IMR-90 (cell line): ENCODE measurements at regions not wholly inside any gene's neighbourhood (a gene's known extent, or its start where the extent isn't known, plus 50 kb on each side); places are given as distances from the start of the nearest gene placed in this dataset.
A peak's percentile ranks its signal among the peaks of the same experiment; 100 is the strongest.

Experiments used
- ATAC-seq: fragments of 200-7000 bp; cut with Tn5 transposase; 2 replicates; pipeline ENCODE4 v1.9.1; 2020; ENCODE audit warnings: low read depth, mild to moderate bottlenecking, moderate library complexity
- BruUV-seq: library from RNA; stranded (reverse); fragments of 400-500 nt; replicated peaks from 2 replicates; lab custom pipeline; 2021; lab: Mats Ljungman, UMichigan
- CTCF ChIA-PET: fragments of 300-600 bp; formaldehyde crosslinking; extraction: SDS; loops from one replicate; lab custom pipeline; 2021; ENCODE audit warnings: antibody characterized with exemption; lab: Yijun Ruan, JAX
- POLR2A ChIA-PET: fragments of 300-600 bp; sonication (Branson Sonifier 250); formaldehyde crosslinking; loops from one replicate; lab custom pipeline; 2022; ENCODE audit warnings: antibody characterized with exemption; ENCODE audit not compliant: unreplicated experiment; lab: Charles Lee
- DNase-seq: peaks from one replicate; pipeline ENCODE4 v3.0.0; 2013
- H2AFZ ChIP-seq: replicated peaks from 2 replicates; pipeline ENCODE3; 2013; ENCODE audit warnings: low read length, mild to moderate bottlenecking; ENCODE audit not compliant: poor library complexity
- H2AK5ac ChIP-seq: 2 replicates; pipeline ENCODE4 v1.6.1; 2013; ENCODE audit warnings: low read depth, low read length, inconsistent platforms
- H2AK9ac ChIP-seq: replicated peaks from 2 replicates; pipeline ENCODE3; 2013; ENCODE audit warnings: mild to moderate bottlenecking, low read depth, low read length, moderate library complexity; ENCODE audit not compliant: poor library complexity
- H2BK120ac ChIP-seq: 2 replicates; pipeline ENCODE4 v1.6.1; 2013; ENCODE audit warnings: low read depth, low read length, inconsistent platforms
- H2BK15ac ChIP-seq: 3 replicates; pipeline ENCODE4 v1.6.1; 2013; ENCODE audit warnings: low read depth, low read length, inconsistent platforms
- H2BK20ac ChIP-seq: 2 replicates; pipeline ENCODE4 v1.6.1; 2013; ENCODE audit warnings: low read depth, mild to moderate bottlenecking, inconsistent platforms, low read length, moderate library complexity
- H2BK5ac ChIP-seq: 2 replicates; pipeline ENCODE4 v1.6.1; 2013; ENCODE audit warnings: mild to moderate bottlenecking, low read depth, low read length, inconsistent platforms; ENCODE audit not compliant: poor library complexity, severe bottlenecking
- H3K14ac ChIP-seq: replicated peaks from 2 replicates; pipeline ENCODE4 v1.6.1; 2013; ENCODE audit warnings: low read depth, low read length, inconsistent platforms
- H3K18ac ChIP-seq: 2 replicates; pipeline ENCODE4 v1.6.1; 2013; ENCODE audit warnings: low read depth, low read length, control low read depth
- H3K23ac ChIP-seq: 2 replicates; pipeline ENCODE4 v1.6.1; 2013; ENCODE audit warnings: low read depth, low read length, inconsistent platforms
- H3K27ac ChIP-seq: 2 replicates; pipeline ENCODE4 v1.5.1; 2013; ENCODE audit warnings: mild to moderate bottlenecking, control low read depth, low read length; ENCODE audit not compliant: insufficient read depth
- H3K27me3 ChIP-seq: 2 replicates; pipeline ENCODE4 v1.6.1; 2013; ENCODE audit warnings: low read length; ENCODE audit not compliant: control insufficient read depth, insufficient read depth
- H3K36me3 ChIP-seq: 2 replicates; pipeline ENCODE4 v1.6.1; 2013; ENCODE audit warnings: low read length, mixed read lengths; ENCODE audit not compliant: control insufficient read depth, insufficient read depth
- H3K4ac ChIP-seq: 2 replicates; pipeline ENCODE4 v1.6.1; 2013; ENCODE audit warnings: low read depth, low read length, inconsistent platforms
- H3K4me1 ChIP-seq: 2 replicates; pipeline ENCODE4 v1.6.1; 2013; ENCODE audit warnings: low read length, mixed read lengths; ENCODE audit not compliant: control insufficient read depth, insufficient read depth
- H3K4me2 ChIP-seq: 2 replicates; pipeline ENCODE4 v1.6.1; 2013; ENCODE audit warnings: low read depth, mild to moderate bottlenecking, control low read depth, low read length, moderate library complexity
- H3K4me3 ChIP-seq: 2 replicates; pipeline ENCODE4 v1.5.1; 2013; ENCODE audit warnings: low read depth, mild to moderate bottlenecking, control low read depth, low read length, moderate library complexity; ENCODE audit not compliant: insufficient read depth
- H3K56ac ChIP-seq: 2 replicates; pipeline ENCODE4 v1.6.1; 2013; ENCODE audit warnings: low read length, inconsistent platforms; ENCODE audit not compliant: insufficient read depth; ENCODE audit errors: extremely low read depth
- H3K79me1 ChIP-seq, 2 experiments: 2 replicates each; pipeline ENCODE4 v1.6.1; 2013; ENCODE audit warnings: low read length in 2 of 2, inconsistent platforms in 1 of 2, low read depth in 1 of 2
- H3K9ac ChIP-seq: 2 replicates; pipeline ENCODE4 v1.6.1; 2013; ENCODE audit warnings: low read depth, low read length, control low read depth
- H3K9me1 ChIP-seq: 2 replicates; pipeline ENCODE4 v1.6.1; 2013; ENCODE audit warnings: low read length, inconsistent platforms; ENCODE audit not compliant: insufficient read depth
- H3K9me3 ChIP-seq: 2 replicates; pipeline ENCODE4 v1.6.1; 2013; ENCODE audit warnings: low read length; ENCODE audit not compliant: control insufficient read depth, insufficient read depth
- H4K20me1 ChIP-seq: 2 replicates; pipeline ENCODE4 v1.6.1; 2013; ENCODE audit warnings: low read length, inconsistent platforms; ENCODE audit not compliant: insufficient read depth
- H4K5ac ChIP-seq: 2 replicates; pipeline ENCODE4 v1.6.1; 2013; ENCODE audit warnings: mild to moderate bottlenecking, low read depth, low read length, control low read depth
- H4K8ac ChIP-seq, 2 experiments: 2 replicates each; pipeline ENCODE4 v1.6.1; 2013; ENCODE audit warnings: low read depth in 2 of 2, low read length in 2 of 2, control low read depth in 1 of 2, inconsistent platforms in 1 of 2
- H4K91ac ChIP-seq: 2 replicates; pipeline ENCODE4 v1.6.1; 2013; ENCODE audit warnings: low read depth, low read length, inconsistent platforms; ENCODE audit not compliant: insufficient read depth
- CTCF ChIP-seq: conservative IDR thresholded peaks from 2 replicates; pipeline ENCODE4 v1.5.1; 2012; ENCODE audit warnings: mild to moderate bottlenecking, low read depth, low read length, improper control_type of control experiment
- ELK1 ChIP-seq: fragments of 150-350 bp; IDR thresholded peaks from 2 replicates; pipeline ENCODE4 v1.6.1; 2016; ENCODE audit warnings: low read depth, mild to moderate bottlenecking, low read length, moderate library complexity, borderline replicate concordance
- MAFK ChIP-seq: IDR thresholded peaks from 2 replicates; pipeline ENCODE4 v1.6.1; 2012; ENCODE audit warnings: low read depth, low read length, improper control_type of control experiment
- MAZ ChIP-seq: IDR thresholded peaks from 2 replicates; pipeline ENCODE4 v1.6.1; 2012; ENCODE audit warnings: low read depth, mild to moderate bottlenecking, low read length, improper control_type of control experiment, moderate library complexity, borderline replicate concordance
- NFE2L2 ChIP-seq: fragments of 150-350 bp; IDR thresholded peaks from 2 replicates; pipeline ENCODE4 v1.6.1; 2016; ENCODE audit warnings: low read depth, mild to moderate bottlenecking, low read length
- POLR2A ChIP-seq: IDR thresholded peaks from 2 replicates; pipeline ENCODE4 v1.6.1; 2012; ENCODE audit warnings: mild to moderate bottlenecking, low read depth, low read length
- RCOR1 ChIP-seq: IDR thresholded peaks from 2 replicates; pipeline ENCODE4 v1.6.1; 2012; ENCODE audit warnings: mild to moderate bottlenecking, low read length, improper control_type of control experiment; ENCODE audit not compliant: insufficient replicate concordance
- WGBS, 2 experiments: methylation state at CpG; one replicate each; pipeline versions ENCODE4 v1.1.5 to v1.1.7; 2013; ENCODE audit warnings: missing lambda C conversion rate in 2 of 2; ENCODE audit not compliant: insufficient read length in 1 of 2; ENCODE audit errors: extremely low coverage in 2 of 2; 5-methylcytosine and 5-hydroxymethylcytosine counted together
- dilution Hi-C: fragments of 300-500 bp; cut with HindIII; formaldehyde crosslinking; loops from one replicate; pipeline ENCODE4 v1.14.3; 2018; ENCODE audit warnings: low sequenced_read_pairs; ENCODE audit not compliant: unreplicated experiment
- in situ Hi-C: fragments of 300-500 bp; cut with MboI; formaldehyde crosslinking; loops from 3 replicates; pipeline ENCODE4 v1.14.3; 2019; ENCODE audit warnings: low sequenced_read_pairs, inconsistent platforms, mixed read lengths
- intact Hi-C: fragments of 100-400 bp; cut with micrococcal nuclease; formaldehyde crosslinking; loops from 2 replicates; pipeline ENCODE4 v1.10.0; 2022

GRCh38 chr9:88216126-88216995, 78.1 kb upstream of the SPATA31C2 start:
- no peak overlapping the region for H4K8ac ChIP-seq
- no peak for DNase-seq
- TF ChIP-seq MAZ (no peak), MAFK (no peak), ELK1 (no peak), CTCF (no peak), RCOR1 (no peak), POLR2A (no peak), NFE2L2 (no peak)
- intact Hi-C loops = no loop called here
- H3K14ac ChIP-seq = no peak overlapping the region
- WGBS, 2 experiments = 80% methylated on average over 2 of the region's 29 CpGs; no CpG with 5 or more reads in 1 of the 2 experiments
- no peaks in the 10 kb centered on the region for H3K4me1 ChIP-seq
- H2AFZ ChIP-seq = peak overlapping the region; percentile 26
- H3K9me3 ChIP-seq = no peaks in the 10 kb centered on the region
- ChIA-PET POLR2A (no interaction called here), CTCF (no interaction called here)
- H2AK5ac ChIP-seq = no peak overlapping the region
- no peak overlapping the region for H3K18ac ChIP-seq
- H3K79me1 ChIP-seq = no peaks in the 10 kb centered on the region
- no peak overlapping the region for H2BK20ac ChIP-seq
- H3K9me1 ChIP-seq = no peaks in the 10 kb centered on the region
- H3K56ac ChIP-seq = no peak overlapping the region
- H3K9ac ChIP-seq = no peak overlapping the region
- H3K27me3 ChIP-seq = no peaks in the 10 kb centered on the region
- no peak overlapping the region for H4K5ac ChIP-seq
- dilution Hi-C loops = no loop called here
- ATAC-seq = no peak; the same call in 1 of the 2 replicates
- H4K91ac ChIP-seq = no peak overlapping the region; the same call in 1 of the 2 replicates
- H4K20me1 ChIP-seq = no peaks in the 10 kb centered on the region
- H3K23ac ChIP-seq = no peak overlapping the region
- H3K4me2 ChIP-seq = no peak overlapping the region
- H2BK5ac ChIP-seq = no peak overlapping the region
- no peak overlapping the region for H2AK9ac ChIP-seq
- no peaks in the 10 kb centered on the region for H3K36me3 ChIP-seq
- no peak overlapping the region for H2BK120ac ChIP-seq
- in situ Hi-C loops = no loop called here
- BruUV-seq = no TSS peak
- peak overlapping the region; percentile 9; the same call in 1 of the 2 replicates for H3K4ac ChIP-seq
- H2BK15ac ChIP-seq = no peak overlapping the region
- H3K27ac ChIP-seq = no peak overlapping the region
- no peak overlapping the region for H3K4me3 ChIP-seq
